ENCODE measurements at regions not wholly inside any gene's neighbourhood (a gene's known extent, or its start where the extent isn't known, plus 50 kb on each side); places are given as distances from the start of the nearest gene placed in this dataset.

GRCh38 chr6:48553467-48554189 is 442.6 kb upstream of the PTCHD4 start:
- no peak overlapping the region for H3K27ac ChIP-seq (ENCODE audit: low read depth in 1 of 2, low read length in 2 of 2)
- no peak for DNase-seq (ENCODE audit: low spot score)
- no peak overlapping the region for H3K9ac ChIP-seq (ENCODE audit: low read depth in 1 of 2, low read length in 2 of 2)
- no peaks in the 10 kb centered on the region for H3K36me3 ChIP-seq (ENCODE audit: control insufficient read depth in 4 of 4, insufficient read depth in 3 of 4, low read depth in 1 of 4, low read length in 3 of 4)
- no peaks in the 10 kb centered on the region for H3K9me3 ChIP-seq (ENCODE audit: control insufficient read depth in 4 of 4, low read length in 3 of 4)
- no peak overlapping the region for H3K4me3 ChIP-seq (ENCODE audit: low read depth in 1 of 3, low read length in 3 of 3)
- H3K27me3 ChIP-seq (ENCODE audit: control insufficient read depth in 4 of 4, insufficient read depth in 4 of 4, low read length in 3 of 4) = no peaks in the 10 kb centered on the region
- 88% methylated on average over 1 of the region's 1 CpG for WGBS
- TF ChIP-seq YY1 (IDR thresholded peaks at IDR 0.05) = no peak
- TF ChIP-seq FOXA2 (IDR thresholded peaks at IDR 0.05) = no peak
- TF ChIP-seq SP1 (IDR thresholded peaks at IDR 0.05) = no peak
- TF ChIP-seq NR2F2 (IDR thresholded peaks at IDR 0.05) = no peak
- no peak for TF ChIP-seq JUND (IDR thresholded peaks at IDR 0.05)
- TF ChIP-seq CTCF (IDR thresholded peaks at IDR 0.05; ENCODE audit: low read depth, low read length, missing input control) = no peak
- TF ChIP-seq, protein P1, sequence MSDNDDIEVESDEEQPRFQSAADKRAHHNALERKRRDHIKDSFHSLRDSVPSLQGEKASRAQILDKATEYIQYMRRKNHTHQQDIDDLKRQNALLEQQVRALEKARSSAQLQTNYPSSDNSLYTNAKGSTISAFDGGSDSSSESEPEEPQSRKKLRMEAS (IDR thresholded peaks at IDR 0.05) = no peak
- no peak for TF ChIP-seq HNF4A (conservative IDR thresholded peaks at IDR 0.05)
- TF ChIP-seq TAF1 (conservative IDR thresholded peaks at IDR 0.05) = no peak
- TF ChIP-seq GABPA (IDR thresholded peaks at IDR 0.05 in 1 of 2, conservative IDR thresholded peaks at IDR 0.05 in 1 of 2) = no peak
- TF ChIP-seq, protein P2, sequence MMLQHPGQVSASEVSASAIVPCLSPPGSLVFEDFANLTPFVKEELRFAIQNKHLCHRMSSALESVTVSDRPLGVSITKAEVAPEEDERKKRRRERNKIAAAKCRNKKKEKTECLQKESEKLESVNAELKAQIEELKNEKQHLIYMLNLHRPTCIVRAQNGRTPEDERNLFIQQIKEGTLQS (IDR thresholded peaks at IDR 0.05) = no peak
- TF ChIP-seq REST (IDR thresholded peaks at IDR 0.05) = no peak
- no peak for TF ChIP-seq HNF4G (IDR thresholded peaks at IDR 0.05)
- TF ChIP-seq RAD21 (IDR thresholded peaks at IDR 0.05) = no peak
- TF ChIP-seq RXRA (IDR thresholded peaks at IDR 0.05) = no peak
- TF ChIP-seq EGR1 (IDR thresholded peaks at IDR 0.05; ENCODE audit: low read depth in 2 of 2) = no peak
- TF ChIP-seq FOXA1 (IDR thresholded peaks at IDR 0.05) = no peak
- TF ChIP-seq, protein P3, sequence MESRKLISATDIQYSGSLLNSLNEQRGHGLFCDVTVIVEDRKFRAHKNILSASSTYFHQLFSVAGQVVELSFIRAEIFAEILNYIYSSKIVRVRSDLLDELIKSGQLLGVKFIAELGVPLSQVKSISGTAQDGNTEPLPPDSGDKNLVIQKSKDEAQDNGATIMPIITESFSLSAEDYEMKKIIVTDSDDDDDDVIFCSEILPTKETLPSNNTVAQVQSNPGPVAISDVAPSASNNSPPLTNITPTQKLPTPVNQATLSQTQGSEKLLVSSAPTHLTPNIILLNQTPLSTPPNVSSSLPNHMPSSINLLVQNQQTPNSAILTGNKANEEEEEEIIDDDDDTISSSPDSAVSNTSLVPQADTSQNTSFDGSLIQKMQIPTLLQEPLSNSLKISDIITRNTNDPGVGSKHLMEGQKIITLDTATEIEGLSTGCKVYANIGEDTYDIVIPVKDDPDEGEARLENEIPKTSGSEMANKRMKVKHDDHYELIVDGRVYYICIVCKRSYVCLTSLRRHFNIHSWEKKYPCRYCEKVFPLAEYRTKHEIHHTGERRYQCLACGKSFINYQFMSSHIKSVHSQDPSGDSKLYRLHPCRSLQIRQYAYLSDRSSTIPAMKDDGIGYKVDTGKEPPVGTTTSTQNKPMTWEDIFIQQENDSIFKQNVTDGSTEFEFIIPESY (IDR thresholded peaks at IDR 0.05) = no peak
- no peaks in the 10 kb centered on the region for H3K4me1 ChIP-seq (ENCODE audit: control insufficient read depth in 4 of 4, insufficient read depth in 4 of 4, low read length in 3 of 4)

Data from liver (tissue), 8 donors.